Colonic mucosa (tissue), 4 donors: ENCODE measurements at regions not wholly inside any gene's neighbourhood (a gene's known extent, or its start where the extent isn't known, plus 50 kb on each side); places are given as distances from the start of the nearest gene placed in this dataset.

Source experiments
- DNase-seq: peaks from one replicate; pipeline ENCODE4 v3.0.0-alpha.2; 2020
- H3K27ac ChIP-seq: fragments of 200-600 bp; one replicate; pipeline ENCODE4 v1.8.0; 2021
- H3K27me3 ChIP-seq: fragments of 200-600 bp; one replicate; pipeline ENCODE4 v1.8.0; 2021
- H3K36me3 ChIP-seq: fragments of 200-600 bp; one replicate; pipeline ENCODE4 v1.8.0; 2021
- H3K4me1 ChIP-seq: fragments of 200-600 bp; one replicate; pipeline ENCODE4 v1.8.0; 2021; ENCODE audit warnings: mild to moderate bottlenecking
- H3K4me3 ChIP-seq: fragments of 200-600 bp; one replicate; pipeline ENCODE4 v1.8.0; 2021
- H3K9ac ChIP-seq, 2 donors: one replicate each; pipeline ENCODE4 v1.7.0; 2013; ENCODE audit warnings: control low read depth in 2 of 2, low read depth in 2 of 2, low read length in 2 of 2
- H3K9me3 ChIP-seq: fragments of 200-600 bp; one replicate; pipeline ENCODE4 v1.8.0; 2021
- intact Hi-C: fragments of 100-400 bp; cut with DNase I; formaldehyde crosslinking; loops from one replicate; pipeline ENCODE4 v1.14.1; 2022
- TF ChIP-seq, protein P1 (sequence below): fragments of 200-600 bp; IDR thresholded peaks from one replicate; pipeline ENCODE4 v1.8.0; 2022; ENCODE audit warnings: antibody characterized with exemption, mild to moderate bottlenecking
- donor health status: healthy.
- donor health status: DM: no; HTN: no; CAD: no.
- donor health status: DM: no; HTN: no; CAD: no.

- Histone ChIP-seq H3K4me3 (no peak overlapping the region), H3K27ac (no peak overlapping the region), H3K9ac (no peak overlapping the region), H3K36me3 (no peaks in the 10 kb centered on the region), H3K4me1 (no peaks in the 10 kb centered on the region), H3K9me3 (no peaks in the 10 kb centered on the region), H3K27me3 (no peaks in the 10 kb centered on the region)
- no peak for DNase-seq
- TF ChIP-seq, protein P1, sequence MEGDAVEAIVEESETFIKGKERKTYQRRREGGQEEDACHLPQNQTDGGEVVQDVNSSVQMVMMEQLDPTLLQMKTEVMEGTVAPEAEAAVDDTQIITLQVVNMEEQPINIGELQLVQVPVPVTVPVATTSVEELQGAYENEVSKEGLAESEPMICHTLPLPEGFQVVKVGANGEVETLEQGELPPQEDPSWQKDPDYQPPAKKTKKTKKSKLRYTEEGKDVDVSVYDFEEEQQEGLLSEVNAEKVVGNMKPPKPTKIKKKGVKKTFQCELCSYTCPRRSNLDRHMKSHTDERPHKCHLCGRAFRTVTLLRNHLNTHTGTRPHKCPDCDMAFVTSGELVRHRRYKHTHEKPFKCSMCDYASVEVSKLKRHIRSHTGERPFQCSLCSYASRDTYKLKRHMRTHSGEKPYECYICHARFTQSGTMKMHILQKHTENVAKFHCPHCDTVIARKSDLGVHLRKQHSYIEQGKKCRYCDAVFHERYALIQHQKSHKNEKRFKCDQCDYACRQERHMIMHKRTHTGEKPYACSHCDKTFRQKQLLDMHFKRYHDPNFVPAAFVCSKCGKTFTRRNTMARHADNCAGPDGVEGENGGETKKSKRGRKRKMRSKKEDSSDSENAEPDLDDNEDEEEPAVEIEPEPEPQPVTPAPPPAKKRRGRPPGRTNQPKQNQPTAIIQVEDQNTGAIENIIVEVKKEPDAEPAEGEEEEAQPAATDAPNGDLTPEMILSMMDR, result peak; percentile 47
- intact Hi-C loops, result loop anchor here (5.0 to 10.0 kb wide), 3 partner anchors 146 to 604 kb away; no protein-coding TSS in a partner anchor
Measured at GRCh38 chr10:61140765-61141392, 196.9 kb upstream of the RHOBTB1 start.

GRCh38 chr10:61139592-61139953 is 195.6 kb upstream of the RHOBTB1 start:
- Histone ChIP-seq H3K36me3 (no peaks in the 10 kb centered on the region), H3K27me3 (no peaks in the 10 kb centered on the region), H3K9me3 (no peaks in the 10 kb centered on the region), H3K4me3 (no peak overlapping the region), H3K27ac (no peak overlapping the region), H3K4me1 (no peaks in the 10 kb centered on the region), H3K9ac (no peak overlapping the region)
- no peak for DNase-seq
- intact Hi-C loops, result no loop called here
- TF ChIP-seq, protein P1, result no peak

GRCh38 chr10:61138708-61139591 is 195.0 kb upstream of the RHOBTB1 start:
- TF ChIP-seq, protein P1, result no peak
- no peaks in the 10 kb centered on the region for H3K27me3 ChIP-seq
- no peaks in the 10 kb centered on the region for H3K36me3 ChIP-seq
- H3K4me3 ChIP-seq, result no peak overlapping the region
- DNase-seq, result no peak
- H3K9ac ChIP-seq, result no peak overlapping the region
- H3K9me3 ChIP-seq, result no peaks in the 10 kb centered on the region
- no peaks in the 10 kb centered on the region for H3K4me1 ChIP-seq
- intact Hi-C loops, result no loop called here
- H3K27ac ChIP-seq, result no peak overlapping the region

GRCh38 chr10:61136139-61136538 is 192.2 kb upstream of the RHOBTB1 start:
- TF ChIP-seq, protein P1, result no peak
- no peak overlapping the region for H3K27ac ChIP-seq
- H3K27me3 ChIP-seq, result no peaks in the 10 kb centered on the region
- H3K4me3 ChIP-seq, result no peak overlapping the region
- no peaks in the 10 kb centered on the region for H3K9me3 ChIP-seq
- intact Hi-C loops, result no loop called here
- no peaks in the 10 kb centered on the region for H3K4me1 ChIP-seq
- H3K36me3 ChIP-seq, result no peaks in the 10 kb centered on the region
- no peak for DNase-seq
- H3K9ac ChIP-seq, result no peak overlapping the region

DNA sequence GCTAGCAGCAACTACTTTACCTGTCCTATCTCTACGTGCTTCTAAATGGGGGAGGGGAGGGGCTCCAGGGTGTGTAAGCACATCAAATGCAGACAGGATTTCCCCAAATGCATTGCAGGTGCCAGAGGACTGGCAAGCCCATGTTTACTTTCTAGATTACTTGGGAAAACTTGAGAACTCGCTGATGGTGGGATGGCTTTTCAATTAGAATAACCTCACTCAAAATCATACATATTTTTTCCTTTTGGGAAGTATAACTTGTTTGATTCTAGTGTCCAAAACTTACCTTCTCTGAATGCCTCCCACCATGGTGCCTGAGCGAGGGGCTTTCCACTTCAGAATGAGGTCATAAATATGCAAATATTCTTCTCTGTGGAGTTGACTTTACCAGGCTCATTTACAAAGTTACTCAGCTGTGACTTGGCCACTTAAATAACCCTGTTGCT is 191.3 kb upstream of the RHOBTB1 start:
- intact Hi-C loops, result no loop called here

More for the DNA sequence above, 191.3 kb upstream of the RHOBTB1 start:
- no peak overlapping the region for H3K27ac ChIP-seq
- no peaks in the 10 kb centered on the region for H3K36me3 ChIP-seq
- no peaks in the 10 kb centered on the region for H3K27me3 ChIP-seq
- H3K9me3 ChIP-seq, result no peaks in the 10 kb centered on the region
- TF ChIP-seq, protein P1, result no peak
- no peak for DNase-seq
- H3K4me1 ChIP-seq, result no peaks in the 10 kb centered on the region
- H3K4me3 ChIP-seq, result no peak overlapping the region
- H3K9ac ChIP-seq, result no peak overlapping the region
